ENCODE measurements at regions not wholly inside any gene's neighbourhood (a gene's known extent, or its start where the extent isn't known, plus 50 kb on each side); places are given as distances from the start of the nearest gene placed in this dataset.

GRCh38 chr9:93808115-93809029 lies 146.8 kb downstream of the BARX1 start:
- no peak for TF ChIP-seq RFX5 (IDR thresholded peaks at IDR 0.05; ENCODE audit: low read depth, low read length)
- no peak for TF ChIP-seq CTCF (IDR thresholded peaks at IDR 0.05 in 2 of 3, conservative IDR thresholded peaks at IDR 0.05 in 1 of 3; ENCODE audit: control insufficient read depth in 2 of 3, extremely low read depth in 1 of 3, insufficient read depth in 1 of 3, low read depth in 3 of 3, low read length in 3 of 3)
- no peak for TF ChIP-seq NFIC (IDR thresholded peaks at IDR 0.05; ENCODE audit: low read depth, low read length)
- TF ChIP-seq SMC3 (IDR thresholded peaks at IDR 0.05; ENCODE audit: borderline replicate concordance, low read length) = no peak
- no peak for TF ChIP-seq TCF12 (IDR thresholded peaks at IDR 0.05; ENCODE audit: low read depth, low read length)
- TF ChIP-seq ZBTB33 (IDR thresholded peaks at IDR 0.05) = no peak
- TF ChIP-seq HDGF (IDR thresholded peaks at IDR 0.05) = no peak
- TF ChIP-seq MXI1 (IDR thresholded peaks at IDR 0.05; ENCODE audit: low read depth, low read length) = no peak
- TF ChIP-seq EGR1 (IDR thresholded peaks at IDR 0.05; ENCODE audit: borderline replicate concordance in 1 of 2, low read depth in 2 of 2, low read length in 2 of 2) = no peak
- TF ChIP-seq ATF3 (IDR thresholded peaks at IDR 0.05; ENCODE audit: borderline replicate concordance, extremely low read depth, low read depth, low read length) = no peak
- no peak for TF ChIP-seq SUZ12 (IDR thresholded peaks at IDR 0.05; ENCODE audit: unreplicated experiment)
- TF ChIP-seq CBFB (IDR thresholded peaks at IDR 0.05; ENCODE audit: low read depth) = no peak
